HG03432 (cell line): ENCODE measurements at regions not wholly inside any gene's neighbourhood (a gene's known extent, or its start where the extent isn't known, plus 50 kb on each side); places are given as distances from the start of the nearest gene placed in this dataset.

Experiments used
- ATAC-seq: cut with Tn5 transposase; IDR thresholded peaks from one replicate; pipeline ENCODE4 v1.9.1; 2021; ENCODE audit warnings: mild to moderate bottlenecking, moderate library complexity; ENCODE audit not compliant: unreplicated experiment

DNA sequence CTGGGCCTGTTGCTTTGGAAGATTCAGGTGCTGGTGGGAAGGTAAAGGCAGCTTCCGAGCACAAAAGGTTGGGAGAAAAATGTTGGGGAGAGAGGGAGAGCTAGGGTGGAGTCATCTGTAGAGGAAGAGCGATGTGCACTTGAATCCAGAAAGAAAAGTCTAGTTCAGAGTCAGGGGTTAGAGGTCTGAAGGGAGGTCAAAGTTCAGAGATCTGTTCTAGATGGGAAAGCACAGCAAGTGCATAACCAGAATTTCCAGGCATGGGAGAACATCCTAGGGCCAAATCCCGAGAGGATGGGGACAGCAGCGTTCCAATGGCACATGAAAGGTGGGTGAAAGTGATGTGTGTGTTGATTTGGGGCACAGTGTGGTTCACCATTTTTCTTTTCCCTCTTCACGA, 51.5 kb upstream of the MKLN1 start:
- no peak for ATAC-seq

DNA sequence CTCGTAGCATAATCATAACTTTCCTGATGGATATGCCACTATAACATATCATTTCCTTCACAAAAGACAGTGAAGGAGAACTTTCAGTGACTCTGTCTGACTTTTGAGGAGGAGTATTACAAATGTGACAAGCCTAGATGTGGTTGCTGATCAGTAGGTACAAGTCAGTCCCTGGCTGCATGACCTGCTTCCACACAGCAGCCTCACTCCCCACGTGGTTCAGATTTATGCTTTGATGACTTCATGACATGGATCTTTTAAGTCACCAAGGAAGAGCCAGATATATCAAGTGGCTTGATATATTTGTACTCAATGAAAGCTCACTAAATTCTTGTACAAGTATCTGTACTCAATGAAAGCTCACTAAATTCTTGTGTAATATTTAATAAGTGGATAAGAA, 50.9 kb upstream of the MKLN1 start:
- no peak for ATAC-seq
